Trophoblast cell (in vitro differentiated cells and primary cell): ENCODE measurements at regions not wholly inside any gene's neighbourhood (a gene's known extent, or its start where the extent isn't known, plus 50 kb on each side); places are given as distances from the start of the nearest gene placed in this dataset.
"Not testable (repeated sequence)": the region's sequence is repeated elsewhere in the genome, so short reads cannot be mapped to it uniquely, and the experiment has no call there.

Experiments
- DNase-seq, 2 donors: peaks; one replicate each; pipeline ENCODE4 v3.0.0-alpha.2; 2016
- H2AFZ ChIP-seq: 2 replicates; pipeline ENCODE4 v1.6.1; 2013; ENCODE audit warnings: low read length, moderate library complexity, mild to moderate bottlenecking; ENCODE audit not compliant: insufficient read depth, poor library complexity
- H2AK5ac ChIP-seq: 2 replicates; pipeline ENCODE4 v1.6.1; 2013; ENCODE audit warnings: mild to moderate bottlenecking, low read length
- H2BK120ac ChIP-seq: 2 replicates; pipeline ENCODE4 v1.6.1; 2013; ENCODE audit warnings: low read length, mild to moderate bottlenecking, moderate library complexity; ENCODE audit not compliant: insufficient read depth, poor library complexity
- H2BK12ac ChIP-seq: 2 replicates; pipeline ENCODE4 v1.6.1; 2013; ENCODE audit warnings: mild to moderate bottlenecking, low read length, moderate library complexity
- H2BK5ac ChIP-seq: 2 replicates; pipeline ENCODE4 v1.6.1; 2013; ENCODE audit warnings: low read length, low read depth, moderate library complexity, mild to moderate bottlenecking; ENCODE audit not compliant: poor library complexity
- H3K14ac ChIP-seq: 2 replicates; pipeline ENCODE4 v1.6.1; 2013; ENCODE audit warnings: mild to moderate bottlenecking, low read length
- H3K18ac ChIP-seq: 2 replicates; pipeline ENCODE4 v1.6.1; 2013; ENCODE audit warnings: mild to moderate bottlenecking, low read length
- H3K23ac ChIP-seq: 2 replicates; pipeline ENCODE4 v1.6.1; 2013; ENCODE audit warnings: low read length
- H3K27ac ChIP-seq: 2 replicates; pipeline ENCODE4 v1.5.1; 2013; ENCODE audit warnings: low read depth, mild to moderate bottlenecking, inconsistent platforms, low read length, moderate library complexity
- H3K27me3 ChIP-seq: 2 replicates; pipeline ENCODE4 v1.6.1; 2013; ENCODE audit warnings: inconsistent platforms, mild to moderate bottlenecking, low read length, moderate library complexity; ENCODE audit not compliant: insufficient read depth
- H3K36me3 ChIP-seq, 2 experiments: 1 replicate in 1 of 2; 2 replicates in 1 of 2; pipeline ENCODE4 v1.6.1; 2013; ENCODE audit warnings: low read length in 2 of 2, mild to moderate bottlenecking in 2 of 2, moderate library complexity in 1 of 2; ENCODE audit not compliant: insufficient read depth in 2 of 2, control insufficient read depth in 1 of 2
- H3K4ac ChIP-seq: 2 replicates; pipeline ENCODE4 v1.6.1; 2013; ENCODE audit warnings: low read depth, mild to moderate bottlenecking, low read length, moderate library complexity
- H3K4me1 ChIP-seq, 2 experiments: 1 replicate in 1 of 2; 2 replicates in 1 of 2; pipeline ENCODE4 v1.6.1; 2013; ENCODE audit warnings: low read length in 2 of 2, mild to moderate bottlenecking in 2 of 2, moderate library complexity in 1 of 2; ENCODE audit not compliant: insufficient read depth in 2 of 2, control insufficient read depth in 1 of 2
- H3K4me2 ChIP-seq: 2 replicates; pipeline ENCODE4 v1.6.1; 2013; ENCODE audit warnings: inconsistent platforms, mild to moderate bottlenecking, low read length, moderate library complexity
- H3K4me3 ChIP-seq: 2 replicates; pipeline ENCODE4 v1.5.1; 2013; ENCODE audit warnings: mild to moderate bottlenecking, low read depth, low read length, inconsistent platforms
- H3K79me1 ChIP-seq: one replicate; pipeline ENCODE4 v1.6.1; 2013; ENCODE audit warnings: low read length
- H3K79me2 ChIP-seq: 2 replicates; pipeline ENCODE4 v1.6.1; 2013; ENCODE audit warnings: low read length, mild to moderate bottlenecking; ENCODE audit not compliant: control insufficient read depth, insufficient read depth, poor library complexity
- H3K9ac ChIP-seq: 2 replicates; pipeline ENCODE4 v1.6.1; 2013; ENCODE audit warnings: mild to moderate bottlenecking, low read length
- H3K9me3 ChIP-seq: 2 replicates; pipeline ENCODE4 v1.6.1; 2013; ENCODE audit warnings: low read depth, mild to moderate bottlenecking, control low read depth, inconsistent platforms, low read length; ENCODE audit not compliant: insufficient read depth
- H4K12ac ChIP-seq: 2 replicates; pipeline ENCODE4 v1.6.1; 2013; ENCODE audit warnings: low read depth, mild to moderate bottlenecking, low read length, moderate library complexity
- H4K8ac ChIP-seq: 2 replicates; pipeline ENCODE4 v1.6.1; 2013; ENCODE audit warnings: low read depth, mild to moderate bottlenecking, low read length, moderate library complexity
- H4K91ac ChIP-seq: one replicate; pipeline ENCODE4 v1.6.1; 2013; ENCODE audit warnings: low read depth, mild to moderate bottlenecking, low read length, moderate library complexity
- WGBS: extraction: QIAGEN DNeasy Blood & Tissue Kit; methylation state at CpG from one replicate; pipeline ENCODE4 v1.1.7; 2013; ENCODE audit warnings: missing lambda C conversion rate; ENCODE audit not compliant: insufficient read length, insufficient coverage; ENCODE audit errors: extremely low coverage; 5-methylcytosine and 5-hydroxymethylcytosine counted together

DNA sequence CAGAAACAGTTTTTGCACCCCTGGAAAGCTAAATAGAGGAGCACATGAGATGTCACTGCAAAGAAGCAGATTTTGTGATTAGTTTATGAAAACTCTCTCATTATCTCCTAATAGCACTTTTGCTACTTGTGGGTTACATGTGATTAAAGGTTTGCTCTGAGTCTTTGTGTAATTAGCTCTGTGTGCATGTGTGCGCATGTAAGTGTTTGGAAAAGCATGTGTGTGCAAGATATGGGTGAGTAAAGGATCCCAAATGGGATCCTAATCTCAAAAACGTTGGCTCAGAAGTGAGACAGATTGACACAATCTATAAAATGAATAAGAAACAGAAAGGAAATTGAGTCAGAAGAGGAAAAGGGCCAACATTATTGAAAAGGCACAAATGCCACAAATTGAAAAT lies 104.5 kb downstream of the SKIDA1 start:
- DNase-seq = no peak
- Histone ChIP-seq H3K27me3 (no peaks in the 10 kb centered on the region), H2BK12ac (no peak overlapping the region), H2AFZ (no peak overlapping the region), H3K27ac (no peak overlapping the region), H3K36me3 (no peaks in the 10 kb centered on the region), H3K4ac (no peak overlapping the region), H3K4me3 (no peak overlapping the region), H3K18ac (no peak overlapping the region), H3K9me3 (peaks cover 1% of the 10 kb centered on the region), H2AK5ac (no peak overlapping the region), H3K23ac (no peak overlapping the region), H2BK5ac (no peak overlapping the region), H3K14ac (no peak overlapping the region), H3K4me1 (peaks cover 0 to 3% of the 10 kb centered on the region in 2 experiments), H4K12ac (no peak overlapping the region), H3K79me1 (peaks cover 14% of the 10 kb centered on the region), H4K91ac (no peak overlapping the region), H2BK120ac (no peak overlapping the region), H3K4me2 (no peak overlapping the region), H4K8ac (no peak overlapping the region), H3K79me2 (no peaks in the 10 kb centered on the region), H3K9ac (no peak overlapping the region)
- WGBS = no CpG with 5 or more reads among the region's 2 CpGs

DNA sequence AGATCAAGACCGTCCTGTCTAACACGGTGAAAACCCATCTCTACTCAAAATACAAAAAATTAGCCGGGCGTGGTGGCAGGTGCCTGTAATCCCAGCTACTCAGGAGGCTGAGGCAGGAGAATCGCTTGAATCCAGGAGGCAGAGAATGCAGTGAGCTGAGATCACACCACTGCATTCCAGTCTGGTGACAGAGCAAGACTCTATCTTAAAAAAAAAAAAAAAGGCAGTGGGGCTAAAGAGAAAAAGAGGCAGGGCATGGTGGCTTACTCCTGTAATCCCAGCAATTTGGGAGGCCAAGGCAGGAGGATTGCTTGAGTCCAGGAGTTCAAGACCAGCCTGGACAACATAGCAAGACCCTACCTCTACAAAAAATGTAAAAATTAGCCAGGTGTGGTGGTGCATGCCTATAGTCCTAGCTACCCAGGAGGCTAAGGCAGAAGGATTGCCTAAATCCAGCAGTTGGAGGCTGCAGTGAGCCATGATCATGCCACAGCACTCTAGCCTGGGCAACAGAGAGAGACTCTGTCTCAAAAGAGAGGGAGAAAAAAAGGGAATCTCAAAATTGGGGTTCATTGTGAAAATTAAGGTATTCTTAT lies 106.4 kb downstream of the SKIDA1 start:
- not testable (repeated sequence) for H3K27ac ChIP-seq, H4K8ac ChIP-seq, H3K79me2 ChIP-seq, H3K4me3 ChIP-seq, H3K9ac ChIP-seq, H3K27me3 ChIP-seq, H3K4me2 ChIP-seq, H3K36me3 ChIP-seq, H2AFZ ChIP-seq, H4K12ac ChIP-seq, H3K4me1 ChIP-seq, H3K9me3 ChIP-seq, H3K23ac ChIP-seq
- peak in 1 of 2 donors; percentile 61 for DNase-seq
- WGBS = no CpG with 5 or more reads among the region's 5 CpGs
- H2BK12ac ChIP-seq = peak overlapping the region; percentile 51
- peaks cover 14% of the 10 kb centered on the region for H3K79me1 ChIP-seq
- peak overlapping the region; percentile 80 for H2BK5ac ChIP-seq
- H2BK120ac ChIP-seq = peak overlapping the region; percentile 93
- H3K18ac ChIP-seq = peak overlapping the region; percentile 67
- peak overlapping the region; percentile 91 for H4K91ac ChIP-seq
- peak overlapping the region; percentile 88 for H3K14ac ChIP-seq
- peak overlapping the region; percentile 49 for H2AK5ac ChIP-seq
- peak overlapping the region; percentile 24 for H3K4ac ChIP-seq

DNA sequence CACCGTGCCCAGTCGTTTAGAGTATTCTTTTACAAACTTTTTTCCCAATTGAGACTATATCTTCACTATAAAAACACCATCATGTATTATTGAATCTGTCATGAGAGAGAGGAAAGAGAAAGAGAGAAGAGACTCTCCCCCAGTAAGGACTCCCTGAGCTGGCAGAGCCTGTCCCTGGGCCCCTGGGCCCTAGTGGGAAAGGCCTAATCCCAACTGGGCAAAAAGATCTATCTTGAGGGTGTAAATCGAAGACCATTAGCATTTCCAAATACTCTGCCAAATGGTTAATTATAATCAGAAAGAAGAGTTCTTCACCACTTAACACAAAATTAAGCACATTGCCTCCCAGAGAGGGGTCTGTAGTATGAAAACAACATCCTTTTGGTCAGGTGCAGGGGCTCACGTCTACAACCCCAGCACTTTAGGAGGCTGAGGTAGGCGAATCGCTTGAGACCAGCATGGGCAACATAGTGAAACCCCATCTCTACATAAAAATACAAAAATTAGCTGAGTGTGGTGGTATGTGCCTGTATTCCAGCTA lies 108.2 kb downstream of the SKIDA1 start:
- peaks cover 1% of the 10 kb centered on the region for H3K9me3 ChIP-seq
- peaks cover 14% of the 10 kb centered on the region for H3K79me1 ChIP-seq
- no peaks in the 10 kb centered on the region for H3K36me3 ChIP-seq
- no peaks in the 10 kb centered on the region for H3K27me3 ChIP-seq
- H3K9ac ChIP-seq = no peak overlapping the region
- peak overlapping the region; percentile 18 for H2BK12ac ChIP-seq
- peaks cover 0 to 3% of the 10 kb centered on the region in 2 experiments for H3K4me1 ChIP-seq
- H3K79me2 ChIP-seq = no peaks in the 10 kb centered on the region
- H4K8ac ChIP-seq = no peak overlapping the region
- H3K4me3 ChIP-seq = no peak overlapping the region
- H4K91ac ChIP-seq = no peak overlapping the region
- H3K4ac ChIP-seq = no peak overlapping the region
- H2BK120ac ChIP-seq = no peak overlapping the region
- H3K14ac ChIP-seq = no peak overlapping the region
- H2AFZ ChIP-seq = no peak overlapping the region
- WGBS = no CpG with 5 or more reads among the region's 6 CpGs
- no peak overlapping the region for H3K23ac ChIP-seq
- no peak overlapping the region for H4K12ac ChIP-seq
- H3K27ac ChIP-seq = no peak overlapping the region
- H3K18ac ChIP-seq = no peak overlapping the region
- no peak for DNase-seq
- no peak overlapping the region for H2AK5ac ChIP-seq
- no peak overlapping the region for H3K4me2 ChIP-seq
- no peak overlapping the region for H2BK5ac ChIP-seq

DNA sequence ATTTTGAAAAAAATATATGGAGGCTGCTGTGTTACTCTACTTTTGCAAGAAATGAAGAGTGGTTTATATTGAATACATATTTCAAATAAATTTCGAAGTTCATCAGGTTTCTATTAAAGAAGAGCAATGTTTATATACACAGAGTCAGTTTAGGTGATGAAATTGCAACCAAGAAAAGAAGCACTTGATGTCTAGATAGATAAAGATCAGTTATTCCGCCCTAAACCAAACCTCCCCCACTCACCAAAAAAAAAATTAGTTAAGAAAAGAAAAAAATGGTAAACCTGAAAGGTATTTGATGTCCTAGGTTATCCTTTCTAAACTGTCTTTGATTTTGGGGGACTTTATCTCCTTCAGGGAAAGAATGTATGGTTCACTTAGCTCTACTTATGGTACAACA lies 111.8 kb downstream of the SKIDA1 start:
- no peak overlapping the region for H2BK120ac ChIP-seq
- no peak overlapping the region for H3K23ac ChIP-seq
- H4K8ac ChIP-seq = no peak overlapping the region
- no peak overlapping the region for H3K9ac ChIP-seq
- no peak overlapping the region for H2BK5ac ChIP-seq
- no CpG with 5 or more reads among the region's 2 CpGs for WGBS
- peaks cover 7% of the 10 kb centered on the region for H3K79me1 ChIP-seq
- no peak overlapping the region for H2BK12ac ChIP-seq
- no peak overlapping the region for H3K4me3 ChIP-seq
- no peak overlapping the region for H3K4ac ChIP-seq
- H3K27me3 ChIP-seq = no peaks in the 10 kb centered on the region
- H3K14ac ChIP-seq = no peak overlapping the region
- no peak overlapping the region for H2AK5ac ChIP-seq
- H2AFZ ChIP-seq = no peak overlapping the region
- peaks cover 1% of the 10 kb centered on the region for H3K9me3 ChIP-seq
- H3K18ac ChIP-seq = no peak overlapping the region
- no peak for DNase-seq
- no peak overlapping the region for H3K4me2 ChIP-seq
- H3K79me2 ChIP-seq = no peaks in the 10 kb centered on the region
- no peak overlapping the region for H4K12ac ChIP-seq
- no peak overlapping the region for H4K91ac ChIP-seq
- H3K4me1 ChIP-seq = no peaks in the 10 kb centered on the region
- no peaks in the 10 kb centered on the region for H3K36me3 ChIP-seq
- H3K27ac ChIP-seq = no peak overlapping the region
